Endothelial cell of umbilical vein (primary cell): ENCODE measurements at regions not wholly inside any gene's neighbourhood (a gene's known extent, or its start where the extent isn't known, plus 50 kb on each side); places are given as distances from the start of the nearest gene placed in this dataset.

Source experiments
- BruUV-seq: library from RNA; stranded (reverse); fragments of 400-500 nt; replicated peaks from 2 replicates; lab custom pipeline; 2021; lab: Mats Ljungman, UMichigan
- CTCF ChIA-PET: fragments of 300-600, 350-600 bp; sonication (Branson Sonifier 250); formaldehyde crosslinking; loops from one replicate; lab custom pipeline; 2021; ENCODE audit warnings: antibody characterized with exemption, inconsistent platforms; lab: Charles Lee
- POLR2A ChIA-PET: fragments of 300-600, 350-600 bp; sonication (Branson Sonifier 250); formaldehyde crosslinking; loops from one replicate; lab custom pipeline; 2021; ENCODE audit warnings: antibody characterized with exemption, inconsistent platforms; lab: Charles Lee
- DNase-seq: peaks from one replicate; pipeline ENCODE4 v3.0.0-alpha.2; 2011; ENCODE audit warnings: low read depth, low spot score
- FAIRE-seq: peaks from 2 replicates; lab custom pipeline; 2011; peaks lifted over from hg19 to GRCh38; lab: Jason Lieb, UNC
- H2AFZ ChIP-seq: 2 replicates; pipeline ENCODE4 v1.6.0; 2012; ENCODE audit warnings: low read depth, low read length, control low read depth, inconsistent platforms
- H3K27ac ChIP-seq: 2 replicates; pipeline ENCODE4 v1.5.1; 2011; ENCODE audit warnings: low read depth, mild to moderate bottlenecking, control low read depth, low read length, moderate library complexity; ENCODE audit not compliant: insufficient read depth
- H3K27me3 ChIP-seq, 2 experiments: 2 replicates each; pipeline versions ENCODE4 v1.6.0 to v1.6.1; 2011; ENCODE audit warnings: low read length in 2 of 2, mixed read lengths in 1 of 2; ENCODE audit not compliant: control insufficient read depth in 2 of 2, insufficient read depth in 2 of 2
- H3K36me3 ChIP-seq, 2 experiments: 2 replicates in 1 of 2; 3 replicates in 1 of 2; pipeline ENCODE4 v1.5.1; 2011; ENCODE audit warnings: low read length in 2 of 2, mild to moderate bottlenecking in 1 of 2, moderate library complexity in 1 of 2; ENCODE audit not compliant: control insufficient read depth in 2 of 2, insufficient read depth in 2 of 2; ENCODE audit errors: extremely low read depth in 1 of 2
- H3K4me1 ChIP-seq: 3 replicates; pipeline ENCODE4 v1.5.1; 2011; ENCODE audit warnings: mild to moderate bottlenecking, low read length; ENCODE audit not compliant: control insufficient read depth, insufficient read depth; ENCODE audit errors: extremely low read depth
- H3K4me2 ChIP-seq: 2 replicates; pipeline ENCODE4 v1.6.1; 2011; ENCODE audit warnings: low read length, control low read depth, mixed read lengths; ENCODE audit not compliant: insufficient read depth
- H3K4me3 ChIP-seq, 3 experiments: fragments of 200-600 bp in 1 of 3; sonication (generic), shearing (Covaris generic) in 1 of 3; replicated peaks in 1 of 3; 2 replicates each; pipeline ENCODE4 v1.5.1; 2011 to 2016; ENCODE audit warnings: control low read depth in 3 of 3, low read length in 3 of 3, mild to moderate bottlenecking in 2 of 3, inconsistent platforms in 1 of 3, low read depth in 1 of 3, moderate library complexity in 1 of 3; ENCODE audit not compliant: insufficient read depth in 1 of 3
- H3K79me2 ChIP-seq: 2 replicates; pipeline ENCODE4 v1.6.0; 2012; ENCODE audit warnings: low read length, inconsistent platforms; ENCODE audit not compliant: control insufficient read depth, insufficient read depth
- H3K9ac ChIP-seq: replicated peaks from 2 replicates; pipeline ENCODE3; 2011; ENCODE audit warnings: low read length, control low read depth; ENCODE audit not compliant: insufficient read depth; ENCODE audit errors: extremely low read depth
- H3K9me1 ChIP-seq: replicated peaks from 3 replicates; pipeline ENCODE4 v1.6.0; 2011; ENCODE audit warnings: mild to moderate bottlenecking, low read length; ENCODE audit not compliant: control insufficient read depth, insufficient read depth; ENCODE audit errors: extremely low read depth
- H3K9me3 ChIP-seq: replicated peaks from 2 replicates; pipeline ENCODE4 v1.5.1; 2012; ENCODE audit warnings: low read length, inconsistent platforms; ENCODE audit not compliant: control insufficient read depth, insufficient read depth
- H4K20me1 ChIP-seq: replicated peaks from 2 replicates; pipeline ENCODE3; 2011; ENCODE audit warnings: mild to moderate bottlenecking, low read length; ENCODE audit not compliant: control insufficient read depth, insufficient read depth; ENCODE audit errors: extremely low read depth
- EZH2 ChIP-seq: IDR thresholded peaks from 2 replicates; pipeline ENCODE4 v1.6.1; 2012; ENCODE audit warnings: borderline replicate concordance, low read depth, mild to moderate bottlenecking, moderate library complexity, low read length, inconsistent platforms; ENCODE audit not compliant: severe bottlenecking
- FOS ChIP-seq: IDR thresholded peaks from 2 replicates; pipeline ENCODE4 v1.6.1; 2011; ENCODE audit warnings: mild to moderate bottlenecking, low read length, moderate library complexity, borderline replicate concordance; ENCODE audit not compliant: insufficient read depth
- GATA2 ChIP-seq: IDR thresholded peaks from 2 replicates; pipeline ENCODE4 v1.7.0; 2011; ENCODE audit warnings: low read depth, mild to moderate bottlenecking, moderate library complexity, mixed read lengths, low read length; ENCODE audit not compliant: insufficient read length, insufficient read depth
- JUN ChIP-seq: IDR thresholded peaks from 2 replicates; pipeline ENCODE4 v1.6.1; 2011; ENCODE audit warnings: borderline replicate concordance, low read depth; ENCODE audit not compliant: insufficient read length, insufficient read depth
- MYC ChIP-seq: IDR thresholded peaks from one replicate; pipeline ENCODE4 v1.6.1; 2011; ENCODE audit warnings: mild to moderate bottlenecking, low read depth, low read length
- POLR2A ChIP-seq: IDR thresholded peaks from 2 replicates; pipeline ENCODE4 v1.6.1; 2012; ENCODE audit warnings: low read depth, mild to moderate bottlenecking, control low read depth, low read length
- POLR2AphosphoS5 ChIP-seq: IDR thresholded peaks from 2 replicates; pipeline ENCODE4 v1.6.1; 2012; ENCODE audit warnings: low read depth, mild to moderate bottlenecking, control low read depth, low read length, moderate library complexity; ENCODE audit not compliant: insufficient read depth
- dilution Hi-C: fragments of 300-500 bp; cut with MboI; formaldehyde crosslinking; loops from one replicate; pipeline ENCODE4 v1.15.0; 2019; ENCODE audit warnings: low sequenced_read_pairs; ENCODE audit not compliant: extremely low pct_ligation_motif_present
- intact Hi-C: fragments of 100-400 bp; cut with micrococcal nuclease; formaldehyde crosslinking; loops from one replicate; pipeline ENCODE4 v1.10.0; 2022
- TF ChIP-seq, protein P1 (sequence below): IDR thresholded peaks from 2 replicates; pipeline ENCODE4 v1.6.1; 2011; ENCODE audit not compliant: insufficient read depth, insufficient read length
- TF ChIP-seq, protein P2 (sequence below), 2 donors: IDR thresholded peaks; 1 replicate in 1 of 2; 2 replicates in 1 of 2; pipeline ENCODE4 v1.5.1; 2011; ENCODE audit warnings: low read length in 2 of 2, mild to moderate bottlenecking in 2 of 2, moderate library complexity in 2 of 2, control low read depth in 1 of 2, inconsistent platforms in 1 of 2, low read depth in 1 of 2; ENCODE audit not compliant: insufficient read depth in 1 of 2; ENCODE audit errors: extremely low read depth in 1 of 2

DNA sequence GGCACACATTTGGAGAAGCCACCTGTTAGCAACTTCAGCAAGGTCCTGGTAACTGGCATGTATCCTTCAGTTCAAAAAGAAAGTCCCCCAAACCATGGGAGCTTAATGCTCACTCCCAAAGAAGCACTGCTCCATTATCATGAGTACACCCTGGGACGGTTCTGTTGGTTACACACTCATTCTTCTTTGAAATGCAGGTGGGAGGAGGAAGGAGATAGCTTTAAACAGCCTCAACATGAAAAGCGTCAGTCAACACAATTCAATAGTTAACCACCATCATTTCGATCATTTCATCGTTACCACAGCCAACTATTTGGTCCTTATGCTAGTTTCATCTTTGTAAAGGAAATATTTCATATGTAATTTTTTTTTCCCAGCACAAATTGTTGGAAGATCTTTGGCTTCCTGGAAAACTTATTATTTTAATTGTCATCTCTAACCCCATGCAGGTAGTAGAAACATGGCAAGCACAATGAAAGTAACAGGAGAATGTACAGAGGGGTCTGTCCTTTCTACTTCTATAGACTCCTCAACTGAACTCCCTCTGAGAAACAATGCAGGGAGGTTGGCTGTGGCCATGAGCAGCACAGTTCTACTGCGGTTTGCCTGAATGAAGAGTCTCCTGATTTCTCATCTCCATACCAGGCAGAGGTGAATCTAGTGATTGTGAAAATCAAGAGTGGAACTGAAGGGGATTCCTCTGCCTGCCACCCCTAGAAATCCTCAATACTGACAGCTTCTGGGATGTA lies 196.4 kb upstream of the FOXN3 start:
- FAIRE-seq = no peak
- no peaks in the 10 kb centered on the region for H3K36me3 ChIP-seq
- H3K4me2 ChIP-seq = no peak overlapping the region
- no peak for TF ChIP-seq JUN
- no peak for TF ChIP-seq EZH2
- no peak for TF ChIP-seq POLR2AphosphoS5
- no peak for TF ChIP-seq MYC
- TF ChIP-seq, protein P1, sequence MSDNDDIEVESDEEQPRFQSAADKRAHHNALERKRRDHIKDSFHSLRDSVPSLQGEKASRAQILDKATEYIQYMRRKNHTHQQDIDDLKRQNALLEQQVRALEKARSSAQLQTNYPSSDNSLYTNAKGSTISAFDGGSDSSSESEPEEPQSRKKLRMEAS = no peak
- no peak for TF ChIP-seq GATA2
- TF ChIP-seq FOS = no peak
- TF ChIP-seq, protein P2, sequence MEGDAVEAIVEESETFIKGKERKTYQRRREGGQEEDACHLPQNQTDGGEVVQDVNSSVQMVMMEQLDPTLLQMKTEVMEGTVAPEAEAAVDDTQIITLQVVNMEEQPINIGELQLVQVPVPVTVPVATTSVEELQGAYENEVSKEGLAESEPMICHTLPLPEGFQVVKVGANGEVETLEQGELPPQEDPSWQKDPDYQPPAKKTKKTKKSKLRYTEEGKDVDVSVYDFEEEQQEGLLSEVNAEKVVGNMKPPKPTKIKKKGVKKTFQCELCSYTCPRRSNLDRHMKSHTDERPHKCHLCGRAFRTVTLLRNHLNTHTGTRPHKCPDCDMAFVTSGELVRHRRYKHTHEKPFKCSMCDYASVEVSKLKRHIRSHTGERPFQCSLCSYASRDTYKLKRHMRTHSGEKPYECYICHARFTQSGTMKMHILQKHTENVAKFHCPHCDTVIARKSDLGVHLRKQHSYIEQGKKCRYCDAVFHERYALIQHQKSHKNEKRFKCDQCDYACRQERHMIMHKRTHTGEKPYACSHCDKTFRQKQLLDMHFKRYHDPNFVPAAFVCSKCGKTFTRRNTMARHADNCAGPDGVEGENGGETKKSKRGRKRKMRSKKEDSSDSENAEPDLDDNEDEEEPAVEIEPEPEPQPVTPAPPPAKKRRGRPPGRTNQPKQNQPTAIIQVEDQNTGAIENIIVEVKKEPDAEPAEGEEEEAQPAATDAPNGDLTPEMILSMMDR (IDR thresholded peaks at IDR 0.05; ENCODE audit: extremely low read depth in 1 of 2, insufficient read depth in 1 of 2, low read depth in 1 of 2, low read length in 2 of 2) = no peak
- no peak for TF ChIP-seq POLR2A
- no peaks in the 10 kb centered on the region for H3K9me3 ChIP-seq
- H2AFZ ChIP-seq = no peak overlapping the region
- peaks cover 18% of the 10 kb centered on the region for H3K79me2 ChIP-seq
- H3K9ac ChIP-seq = no peak overlapping the region
- intact Hi-C loops (no loop called here), dilution Hi-C loops (no loop called here)
- no peak overlapping the region for H3K4me3 ChIP-seq
- no peaks in the 10 kb centered on the region for H3K27me3 ChIP-seq
- H3K4me1 ChIP-seq = peaks cover 28% of the 10 kb centered on the region
- BruUV-seq = no TSS peak
- no peak for DNase-seq
- no peaks in the 10 kb centered on the region for H3K9me1 ChIP-seq
- POLR2A ChIA-PET = no interaction called here
- H3K27ac ChIP-seq = no peak overlapping the region
- no peaks in the 10 kb centered on the region for H4K20me1 ChIP-seq
- CTCF ChIA-PET = no interaction called here
